ENCODE measurements at regions not wholly inside any gene's neighbourhood (a gene's known extent, or its start where the extent isn't known, plus 50 kb on each side); places are given as distances from the start of the nearest gene placed in this dataset.
"Not testable (repeated sequence)": the region's sequence is repeated elsewhere in the genome, so short reads cannot be mapped to it uniquely, and the experiment has no call there.

- in situ Hi-C loops (cut with MboI; ENCODE audit: low sequenced_read_pairs), result no loop called here
Measured at GRCh38 chr9:708551-709432, 132.7 kb upstream of the DMRT1 start.

- in situ Hi-C loops (cut with MboI; ENCODE audit: low sequenced_read_pairs), result no loop called here
Measured at GRCh38 chr9:710951-711745, 130.3 kb upstream of the DMRT1 start.

GRCh38 chr9:711761-712553, 129.5 kb upstream of the DMRT1 start:
- in situ Hi-C loops (cut with MboI; ENCODE audit: low sequenced_read_pairs), result no loop called here

GRCh38 chr9:712643-713042, 128.9 kb upstream of the DMRT1 start:
- in situ Hi-C loops (cut with MboI; ENCODE audit: low sequenced_read_pairs), result no loop called here

GRCh38 chr9:713091-713490, 128.4 kb upstream of the DMRT1 start:
- in situ Hi-C loops (cut with MboI; ENCODE audit: low sequenced_read_pairs), result no loop called here

GRCh38 chr9:714675-715074, 126.8 kb upstream of the DMRT1 start:
- in situ Hi-C loops (cut with MboI; ENCODE audit: low sequenced_read_pairs), result no loop called here

- in situ Hi-C loops (cut with MboI; ENCODE audit: low sequenced_read_pairs), result no loop called here
Measured at GRCh38 chr9:715300-715699, 126.2 kb upstream of the DMRT1 start.

GRCh38 chr9:715743-716400, 125.6 kb upstream of the DMRT1 start:
- in situ Hi-C loops (cut with MboI; ENCODE audit: low sequenced_read_pairs), result no loop called here

- in situ Hi-C loops (cut with MboI; ENCODE audit: low sequenced_read_pairs), result no loop called here
Measured at GRCh38 chr9:717722-718121, 123.8 kb upstream of the DMRT1 start.

GRCh38 chr9:720239-720881, 121.1 kb upstream of the DMRT1 start:
- in situ Hi-C loops (cut with MboI; ENCODE audit: low sequenced_read_pairs), result no loop called here

- in situ Hi-C loops (cut with MboI; ENCODE audit: low sequenced_read_pairs), result no loop called here
Measured at GRCh38 chr9:722388-722980, 119.0 kb upstream of the DMRT1 start.

- in situ Hi-C loops (cut with MboI; ENCODE audit: low sequenced_read_pairs), result not testable (repeated sequence)
Measured at GRCh38 chr9:724461-724860, 117.0 kb upstream of the DMRT1 start.

- in situ Hi-C loops (cut with MboI; ENCODE audit: low sequenced_read_pairs), result no loop called here
Measured at GRCh38 chr9:726005-726404, 115.5 kb upstream of the DMRT1 start.

- in situ Hi-C loops (cut with MboI; ENCODE audit: low sequenced_read_pairs), result no loop called here
Measured at GRCh38 chr9:727767-728166, 113.7 kb upstream of the DMRT1 start.

GRCh38 chr9:728535-728934, 113.0 kb upstream of the DMRT1 start:
- in situ Hi-C loops (cut with MboI; ENCODE audit: low sequenced_read_pairs), result no loop called here

GRCh38 chr9:731474-731873, 110.0 kb upstream of the DMRT1 start:
- in situ Hi-C loops (cut with MboI; ENCODE audit: low sequenced_read_pairs), result no loop called here

- in situ Hi-C loops (cut with MboI; ENCODE audit: low sequenced_read_pairs), result no loop called here
Measured at GRCh38 chr9:734831-735511, 106.5 kb upstream of the DMRT1 start.

- in situ Hi-C loops (cut with MboI; ENCODE audit: low sequenced_read_pairs), result no loop called here
Measured at GRCh38 chr9:737400-738120, 103.9 kb upstream of the DMRT1 start.
